Left kidney (tissue), 1 donor: ENCODE measurements at regions not wholly inside any gene's neighbourhood (a gene's known extent, or its start where the extent isn't known, plus 50 kb on each side); places are given as distances from the start of the nearest gene placed in this dataset.

ENCODE experiments used
- DNase-seq: peaks from one replicate; pipeline ENCODE4 v3.0.0-alpha.2; 2013

- no peak for DNase-seq
Observed at GRCh38 chr7:17659126-17659525, 281.2 kb downstream of the SNX13 start.

GRCh38 chr7:17660116-17660515 lies 280.2 kb downstream of the SNX13 start:
- no peak for DNase-seq

- DNase-seq, result no peak
Observed at GRCh38 chr7:17661982-17662585, 278.2 kb downstream of the SNX13 start.

- no peak for DNase-seq
Observed at GRCh38 chr7:17663061-17663675, 277.1 kb downstream of the SNX13 start.

- DNase-seq, result no peak
Observed at GRCh38 chr7:17665029-17665428, 275.3 kb downstream of the SNX13 start.

GRCh38 chr7:17668122-17668521 lies 272.2 kb downstream of the SNX13 start:
- DNase-seq, result no peak

GRCh38 chr7:17669204-17669603 lies 271.1 kb downstream of the SNX13 start:
- no peak for DNase-seq

GRCh38 chr7:17671956-17672355 lies 268.3 kb downstream of the SNX13 start:
- no peak for DNase-seq

- DNase-seq, result no peak
Observed at GRCh38 chr7:17672783-17673182, 267.5 kb downstream of the SNX13 start.

GRCh38 chr7:17674166-17674942 lies 265.9 kb downstream of the SNX13 start:
- DNase-seq, result no peak

- no peak for DNase-seq
Observed at GRCh38 chr7:17674943-17675608, 265.2 kb downstream of the SNX13 start.

GRCh38 chr7:17677408-17677807 lies 262.9 kb downstream of the SNX13 start:
- DNase-seq, result no peak

- DNase-seq, result no peak
Observed at GRCh38 chr7:17678896-17679295, 261.4 kb downstream of the SNX13 start.

GRCh38 chr7:17679458-17679857 lies 260.8 kb downstream of the SNX13 start:
- DNase-seq, result no peak

- no peak for DNase-seq
Observed at GRCh38 chr7:17680026-17680425, 260.3 kb downstream of the SNX13 start.

GRCh38 chr7:17680943-17681351 lies 259.3 kb downstream of the SNX13 start:
- peak; percentile 50 for DNase-seq

GRCh38 chr7:17681965-17682364 lies 258.3 kb downstream of the SNX13 start:
- no peak for DNase-seq

GRCh38 chr7:17682586-17682985 lies 257.7 kb downstream of the SNX13 start:
- no peak for DNase-seq

- DNase-seq, result no peak
Observed at GRCh38 chr7:17685141-17685540, 255.2 kb downstream of the SNX13 start.

GRCh38 chr7:17687361-17687760 lies 252.9 kb downstream of the SNX13 start:
- DNase-seq, result no peak

- DNase-seq, result no peak
Observed at GRCh38 chr7:17689361-17689902, 250.9 kb downstream of the SNX13 start.

- no peak for DNase-seq
Observed at GRCh38 chr7:17690030-17690429, 250.3 kb downstream of the SNX13 start.

GRCh38 chr7:17696422-17696821 lies 243.9 kb downstream of the SNX13 start:
- no peak for DNase-seq
